ENCODE measurements at regions not wholly inside any gene's neighbourhood (a gene's known extent, or its start where the extent isn't known, plus 50 kb on each side); places are given as distances from the start of the nearest gene placed in this dataset.

GRCh38 chr6:23454080-23454976, 671.7 kb upstream of the NRSN1 start:
- no peak for TF ChIP-seq CTCF (IDR thresholded peaks at IDR 0.05; ENCODE audit: poor library complexity)
- no peak for TF ChIP-seq EZH2phosphoT487 (IDR thresholded peaks at IDR 0.05; ENCODE audit: low read depth, severe bottlenecking, unreplicated experiment)
- TF ChIP-seq EZH2 (IDR thresholded peaks at IDR 0.05; ENCODE audit: borderline replicate concordance) = no peak
